Suprapubic skin (tissue), 4 donors: ENCODE measurements at regions not wholly inside any gene's neighbourhood (a gene's known extent, or its start where the extent isn't known, plus 50 kb on each side); places are given as distances from the start of the nearest gene placed in this dataset.

Experiments used
- DNase-seq, 2 donors: peaks; one replicate each; pipeline ENCODE4 v3.0.0-alpha.2; 2019; ENCODE audit warnings: low spot score in 2 of 2
- H3K27ac ChIP-seq: fragments of 200-600 bp; sonication (generic); one replicate; pipeline ENCODE4 v1.5.1; 2019
- H3K27me3 ChIP-seq: fragments of 200-600 bp; sonication (generic); one replicate; pipeline ENCODE4 v1.5.1; 2019
- H3K36me3 ChIP-seq: fragments of 200-600 bp; sonication (generic); one replicate; pipeline ENCODE4 v1.5.1; 2019
- H3K4me1 ChIP-seq: fragments of 200-600 bp; sonication (generic); one replicate; pipeline ENCODE4 v1.5.1; 2019
- H3K4me3 ChIP-seq: fragments of 200-600 bp; sonication (generic); one replicate; pipeline ENCODE4 v1.5.1; 2019; ENCODE audit warnings: mild to moderate bottlenecking
- H3K9me3 ChIP-seq: fragments of 200-600 bp; sonication (generic); one replicate; pipeline ENCODE4 v1.5.1; 2019
- CTCF ChIP-seq, 2 donors: fragments of 200-600 bp in 1 of 2; fragments of 450-650 bp in 1 of 2; sonication (generic) in 1 of 2; IDR thresholded peaks; one replicate each; pipeline ENCODE4 v1.5.1; 2016 to 2019; ENCODE audit warnings: antibody characterized with exemption in 2 of 2, mild to moderate bottlenecking in 1 of 2, moderate library complexity in 1 of 2
- EP300 ChIP-seq: sonication (generic); formaldehyde crosslinking; IDR thresholded peaks from one replicate; pipeline ENCODE4 v1.6.1; 2017; ENCODE audit warnings: antibody characterized with exemption
- POLR2A ChIP-seq, 2 donors: fragments of 450-650 bp; IDR thresholded peaks; one replicate each; pipeline ENCODE4 v1.6.1; 2017; ENCODE audit warnings: antibody characterized with exemption in 2 of 2, mild to moderate bottlenecking in 2 of 2, moderate library complexity in 2 of 2
- POLR2AphosphoS5 ChIP-seq, 3 donors: sonication (generic); formaldehyde crosslinking; IDR thresholded peaks; one replicate each; pipeline ENCODE4 v1.6.1; 2017; ENCODE audit warnings: antibody characterized with exemption in 3 of 3
- WGBS: methylation state at CpG from one replicate; pipeline ENCODE4 v1.1.5; 2018; 5-methylcytosine and 5-hydroxymethylcytosine counted together

- Histone ChIP-seq H3K27me3 (no peaks in the 10 kb centered on the region), H3K4me3 (no peak overlapping the region), H3K9me3 (no peaks in the 10 kb centered on the region), H3K36me3 (no peaks in the 10 kb centered on the region), H3K4me1 (no peaks in the 10 kb centered on the region), H3K27ac (no peak overlapping the region)
- TF ChIP-seq CTCF (IDR thresholded peaks at IDR 0.05) = no peak
- no peak for TF ChIP-seq POLR2AphosphoS5 (IDR thresholded peaks at IDR 0.05)
- no peak for TF ChIP-seq POLR2A (IDR thresholded peaks at IDR 0.05)
- no peak for TF ChIP-seq EP300
- WGBS = 56% methylated on average over 1 of the region's 1 CpG
- no peak for DNase-seq
These were observed 681.0 kb downstream of the RPL10L start for GRCh38 chr14:45970621-45971020.

- H3K27ac ChIP-seq = no peak overlapping the region
- TF ChIP-seq POLR2A (IDR thresholded peaks at IDR 0.05) = no peak
- no peak for TF ChIP-seq CTCF (IDR thresholded peaks at IDR 0.05)
- TF ChIP-seq EP300 = no peak
- no peak for TF ChIP-seq POLR2AphosphoS5 (IDR thresholded peaks at IDR 0.05)
- H3K4me1 ChIP-seq = no peaks in the 10 kb centered on the region
- no peaks in the 10 kb centered on the region for H3K27me3 ChIP-seq
- H3K36me3 ChIP-seq = no peaks in the 10 kb centered on the region
- no peaks in the 10 kb centered on the region for H3K9me3 ChIP-seq
- WGBS = 63% methylated on average over 1 of the region's 1 CpG
- DNase-seq = no peak
- H3K4me3 ChIP-seq = no peak overlapping the region
These were observed 683.5 kb downstream of the RPL10L start for GRCh38 chr14:45968037-45968436.

GRCh38 chr14:45949479-45949878, 696.5 kb upstream of the MIS18BP1 start:
- no peak for DNase-seq
- no peak overlapping the region for H3K27ac ChIP-seq
- WGBS = 61% methylated on average over 2 of the region's 2 CpGs
- TF ChIP-seq POLR2A (IDR thresholded peaks at IDR 0.05) (no peak), POLR2AphosphoS5 (IDR thresholded peaks at IDR 0.05) (no peak), EP300 (no peak), CTCF (IDR thresholded peaks at IDR 0.05) (no peak)
- no peak overlapping the region for H3K4me3 ChIP-seq
- no peaks in the 10 kb centered on the region for H3K36me3 ChIP-seq
- no peaks in the 10 kb centered on the region for H3K27me3 ChIP-seq
- no peaks in the 10 kb centered on the region for H3K4me1 ChIP-seq
- H3K9me3 ChIP-seq = no peaks in the 10 kb centered on the region

GRCh38 chr14:45947830-45948229, 694.8 kb upstream of the MIS18BP1 start:
- Histone ChIP-seq H3K27ac (no peak overlapping the region), H3K36me3 (no peaks in the 10 kb centered on the region), H3K27me3 (no peaks in the 10 kb centered on the region), H3K4me3 (no peak overlapping the region), H3K4me1 (no peaks in the 10 kb centered on the region), H3K9me3 (no peaks in the 10 kb centered on the region)
- 97% methylated on average over 2 of the region's 2 CpGs for WGBS
- DNase-seq = no peak
- TF ChIP-seq CTCF (IDR thresholded peaks at IDR 0.05) (no peak), POLR2A (IDR thresholded peaks at IDR 0.05) (no peak), POLR2AphosphoS5 (IDR thresholded peaks at IDR 0.05) (no peak), EP300 (no peak)

GRCh38 chr14:45946251-45946650, 693.2 kb upstream of the MIS18BP1 start:
- Histone ChIP-seq H3K27me3 (no peaks in the 10 kb centered on the region), H3K4me3 (no peak overlapping the region), H3K9me3 (no peaks in the 10 kb centered on the region), H3K4me1 (no peaks in the 10 kb centered on the region), H3K36me3 (no peaks in the 10 kb centered on the region), H3K27ac (no peak overlapping the region)
- DNase-seq = no peak
- WGBS = 79% methylated on average over 3 of the region's 3 CpGs
- no peak for TF ChIP-seq CTCF (IDR thresholded peaks at IDR 0.05)
- no peak for TF ChIP-seq POLR2AphosphoS5 (IDR thresholded peaks at IDR 0.05)
- TF ChIP-seq POLR2A (IDR thresholded peaks at IDR 0.05) = no peak
- no peak for TF ChIP-seq EP300
